Osteoblast (primary cell): ENCODE measurements at regions not wholly inside any gene's neighbourhood (a gene's known extent, or its start where the extent isn't known, plus 50 kb on each side); places are given as distances from the start of the nearest gene placed in this dataset.
"Not testable (repeated sequence)": the region's sequence is repeated elsewhere in the genome, so short reads cannot be mapped to it uniquely, and the experiment has no call there.

Experiments used
- DNase-seq: peaks from one replicate; pipeline ENCODE4 v3.0.0; 2011; ENCODE audit warnings: low spot score, mixed read lengths; ENCODE audit not compliant: insufficient read length; ENCODE audit errors: missing footprints
- H2AFZ ChIP-seq: 2 replicates; pipeline ENCODE4 v1.6.0; 2011; ENCODE audit warnings: mild to moderate bottlenecking, low read length
- H3K27ac ChIP-seq: 2 replicates; pipeline ENCODE4 v1.5.1; 2011; ENCODE audit warnings: mild to moderate bottlenecking, low read depth, low read length, moderate library complexity
- H3K27me3 ChIP-seq: 2 replicates; pipeline ENCODE4 v1.6.0; 2012; ENCODE audit warnings: mild to moderate bottlenecking, control low read depth, inconsistent platforms, low read length, moderate library complexity; ENCODE audit not compliant: insufficient read depth
- H3K36me3 ChIP-seq: 2 replicates; pipeline ENCODE4 v1.5.1; 2011; ENCODE audit warnings: mild to moderate bottlenecking, low read length, control low read depth, moderate library complexity; ENCODE audit not compliant: insufficient read depth
- H3K4me1 ChIP-seq: 2 replicates; pipeline ENCODE4 v1.5.1; 2011; ENCODE audit warnings: mild to moderate bottlenecking, low read length, control low read depth, moderate library complexity; ENCODE audit not compliant: insufficient read depth
- H3K4me2 ChIP-seq: 2 replicates; pipeline ENCODE4 v1.6.0; 2011; ENCODE audit warnings: mild to moderate bottlenecking, low read length; ENCODE audit not compliant: insufficient read depth
- H3K4me3 ChIP-seq: fragments of 200-600 bp; sonication (generic); 3 replicates; pipeline ENCODE4 v1.5.1; 2012; ENCODE audit warnings: mild to moderate bottlenecking, low read length, inconsistent platforms; ENCODE audit not compliant: insufficient read depth
- H3K79me2 ChIP-seq: 2 replicates; pipeline ENCODE4 v1.6.0; 2012; ENCODE audit warnings: mild to moderate bottlenecking, low read length, control low read depth, inconsistent platforms; ENCODE audit not compliant: insufficient read depth
- H3K9me3 ChIP-seq: 2 replicates; pipeline ENCODE4 v1.5.1; 2011; ENCODE audit warnings: low read depth, low read length, control low read depth
- H4K20me1 ChIP-seq: 2 replicates; pipeline ENCODE4 v1.6.0; 2012; ENCODE audit warnings: mild to moderate bottlenecking, low read length, control low read depth; ENCODE audit not compliant: insufficient read depth
- CTCF ChIP-seq: IDR thresholded peaks from 2 replicates; pipeline ENCODE4 v1.5.1; 2011; ENCODE audit warnings: mild to moderate bottlenecking, low read depth, low read length, moderate library complexity; ENCODE audit errors: extremely low read depth

- H3K27ac ChIP-seq, result no peak overlapping the region
- no peak for TF ChIP-seq CTCF
- DNase-seq, result no peak
- H3K4me3 ChIP-seq, result no peak overlapping the region
- H3K79me2 ChIP-seq, result no peaks in the 10 kb centered on the region
- no peaks in the 10 kb centered on the region for H3K4me1 ChIP-seq
- no peaks in the 10 kb centered on the region for H3K36me3 ChIP-seq
- no peaks in the 10 kb centered on the region for H3K9me3 ChIP-seq
- H4K20me1 ChIP-seq, result no peaks in the 10 kb centered on the region
- peaks cover 7% of the 10 kb centered on the region for H3K27me3 ChIP-seq
- H2AFZ ChIP-seq, result no peak overlapping the region
- no peak overlapping the region for H3K4me2 ChIP-seq
Measured at GRCh38 chrX:114006664-114007063, 577.2 kb upstream of the HTR2C start.

GRCh38 chrX:113996781-113997180 lies 587.1 kb upstream of the HTR2C start:
- Histone ChIP-seq H3K4me3 (no peak overlapping the region), H3K9me3 (no peaks in the 10 kb centered on the region), H3K27ac (no peak overlapping the region), H2AFZ (no peak overlapping the region), H3K4me1 (no peaks in the 10 kb centered on the region), H4K20me1 (no peaks in the 10 kb centered on the region), H3K79me2 (no peaks in the 10 kb centered on the region), H3K27me3 (peaks cover 2% of the 10 kb centered on the region), H3K4me2 (no peak overlapping the region), H3K36me3 (no peaks in the 10 kb centered on the region)
- no peak for DNase-seq
- TF ChIP-seq CTCF, result no peak

DNA sequence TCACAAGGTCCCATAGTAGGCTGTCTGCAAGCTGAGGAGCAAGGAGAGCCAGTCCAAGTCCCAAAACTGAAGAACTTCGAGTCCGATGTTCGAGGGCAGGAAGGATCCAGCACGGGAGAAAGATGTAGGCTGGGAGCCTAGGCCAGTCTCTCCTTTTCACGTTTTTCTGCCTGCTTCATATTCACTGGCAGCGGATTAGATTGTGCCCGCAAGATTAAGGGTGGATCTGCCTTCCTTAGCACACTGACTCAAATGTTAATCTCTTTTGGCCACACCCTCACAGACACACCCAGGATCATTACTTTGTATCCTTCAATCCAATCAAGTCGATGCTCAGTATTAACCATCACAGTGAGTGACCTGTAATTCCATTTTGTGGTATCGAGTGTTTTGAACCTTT lies 592.2 kb upstream of the HTR2C start:
- H3K4me3 ChIP-seq, H3K4me1 ChIP-seq, H3K27ac ChIP-seq, H3K79me2 ChIP-seq, H3K27me3 ChIP-seq, H3K36me3 ChIP-seq, DNase-seq, H3K9me3 ChIP-seq, H4K20me1 ChIP-seq, H2AFZ ChIP-seq, H3K4me2 ChIP-seq: not testable (repeated sequence)

- not testable (repeated sequence) for H3K4me1 ChIP-seq, DNase-seq, H3K27ac ChIP-seq, H3K9me3 ChIP-seq, H3K4me3 ChIP-seq, H3K79me2 ChIP-seq, H3K4me2 ChIP-seq, H3K27me3 ChIP-seq, H4K20me1 ChIP-seq, H3K36me3 ChIP-seq, H2AFZ ChIP-seq
Measured at GRCh38 chrX:113990669-113991068, 593.2 kb upstream of the HTR2C start.

- not testable (repeated sequence) for H3K27me3 ChIP-seq, DNase-seq, H3K36me3 ChIP-seq, H3K4me2 ChIP-seq, H3K27ac ChIP-seq, H4K20me1 ChIP-seq, H2AFZ ChIP-seq, H3K4me1 ChIP-seq, H3K4me3 ChIP-seq, H3K9me3 ChIP-seq, H3K79me2 ChIP-seq
Measured at GRCh38 chrX:113988315-113988935, 595.5 kb upstream of the HTR2C start.
